HepG2 (cell line): ENCODE measurements at regions not wholly inside any gene's neighbourhood (a gene's known extent, or its start where the extent isn't known, plus 50 kb on each side); places are given as distances from the start of the nearest gene placed in this dataset.

ENCODE experiments used
- ATAC-seq: fragments of 200-7000 bp; cut with Tn5 transposase; 3 replicates; pipeline ENCODE4 v1.9.1; 2020; ENCODE audit warnings: mild to moderate bottlenecking, moderate library complexity
- BruUV-seq: library from RNA; stranded (reverse); fragments of 400-500 nt; replicated peaks from 2 replicates; lab custom pipeline; 2021; lab: Mats Ljungman, UMichigan
- CTCF ChIA-PET: fragments of 300-600 bp; formaldehyde crosslinking; extraction: SDS; loops from one replicate; lab custom pipeline; 2021; ENCODE audit warnings: low total read pairs, inconsistent platforms, low intra/inter-chr PET ratio; lab: Yijun Ruan, JAX
- POLR2A ChIA-PET: fragments of 350-600 bp; sonication (Branson Sonifier 250); formaldehyde crosslinking; loops from one replicate; lab custom pipeline; 2020; ENCODE audit warnings: antibody characterized with exemption, inconsistent platforms; lab: Yijun Ruan, JAX
- DNase-seq: peaks from one replicate; pipeline ENCODE4 v3.0.0-alpha.2; 2015; ENCODE audit warnings: low spot score
- FAIRE-seq: peaks from 3 replicates; lab custom pipeline; 2011; peaks lifted over from hg19 to GRCh38; lab: Jason Lieb, UNC
- H2AFZ ChIP-seq: one replicate; pipeline ENCODE4 v1.6.1; 2011; ENCODE audit warnings: low read length, inconsistent platforms
- H3K27ac ChIP-seq: fragments of 300-600 bp; 3 replicates; pipeline ENCODE4 v1.8.0; 2011; ENCODE audit warnings: mixed run types, mild to moderate bottlenecking, mixed read lengths, low read length, inconsistent platforms; ENCODE audit not compliant: insufficient read depth; ENCODE audit errors: extremely low read length
- H3K27me3 ChIP-seq, 2 experiments: fragments of 200-600 bp in 1 of 2; 2 replicates in 1 of 2; 3 replicates in 1 of 2; pipeline versions ENCODE4 v1.6.0 to v1.8.0; 2011; ENCODE audit warnings: low read length in 2 of 2, mild to moderate bottlenecking in 2 of 2, moderate library complexity in 2 of 2, inconsistent platforms in 1 of 2; ENCODE audit not compliant: insufficient read depth in 2 of 2, control insufficient read depth in 1 of 2
- H3K36me3 ChIP-seq, 2 experiments: fragments of 200-600 bp in 1 of 2; replicated peaks in 1 of 2; 2 replicates in 1 of 2; 3 replicates in 1 of 2; pipeline versions ENCODE4 v1.5.1 to v1.8.0; 2011; ENCODE audit warnings: low read length in 2 of 2, inconsistent platforms in 1 of 2; ENCODE audit not compliant: insufficient read depth in 2 of 2, control insufficient read depth in 1 of 2
- H3K4me1 ChIP-seq: 2 replicates; pipeline ENCODE4 v1.5.1; 2012; ENCODE audit warnings: low read length, inconsistent platforms; ENCODE audit not compliant: insufficient read depth
- H3K4me2 ChIP-seq: 2 replicates; pipeline ENCODE4 v1.6.0; 2011; ENCODE audit warnings: low read depth, low read length, inconsistent platforms
- H3K4me3 ChIP-seq, 3 experiments: fragments of 200-600 bp in 1 of 3; sonication (generic), shearing (Covaris generic) in 1 of 3; replicated peaks in 1 of 3; 2 replicates each; pipeline ENCODE4 v1.5.1; 2011 to 2016; ENCODE audit warnings: low read length in 3 of 3, inconsistent platforms in 2 of 3, low read depth in 2 of 3, mild to moderate bottlenecking in 2 of 3, control low read depth in 1 of 3, mixed read lengths in 1 of 3; ENCODE audit not compliant: insufficient read depth in 1 of 3
- H3K79me2 ChIP-seq: one replicate; pipeline ENCODE4 v1.6.1; 2011; ENCODE audit warnings: low read length, inconsistent platforms; ENCODE audit not compliant: insufficient read depth
- H3K9ac ChIP-seq: 2 replicates; pipeline ENCODE4 v1.6.0; 2011; ENCODE audit warnings: mild to moderate bottlenecking, low read depth, low read length, inconsistent platforms; ENCODE audit not compliant: insufficient read depth
- H3K9me3 ChIP-seq: 2 replicates; pipeline ENCODE4 v1.5.1; 2012; ENCODE audit warnings: mild to moderate bottlenecking, low read length
- H4K20me1 ChIP-seq: 2 replicates; pipeline ENCODE4 v1.6.0; 2011; ENCODE audit warnings: inconsistent platforms, mild to moderate bottlenecking, low read length, moderate library complexity; ENCODE audit not compliant: insufficient read depth
- ARID2 ChIP-seq: sonication (generic); formaldehyde crosslinking; IDR thresholded peaks from 2 replicates; pipeline ENCODE4 v1.8.1; 2022; ENCODE audit warnings: mild to moderate bottlenecking, missing genetic modification reagents, borderline replicate concordance
- CBX2 ChIP-seq, 2 experiments: fragments of 200-600 bp in 1 of 2; sonication (generic); formaldehyde crosslinking in 1 of 2; IDR thresholded peaks; 2 replicates each; pipeline versions ENCODE4 v1.7.0 to v1.8.1; 2018 to 2022; ENCODE audit warnings: low read depth in 2 of 2, low read length in 1 of 2, mild to moderate bottlenecking in 1 of 2, missing genetic modification reagents in 1 of 2
- MXI1 ChIP-seq: IDR thresholded peaks from 3 replicates; pipeline ENCODE4 v1.6.1; 2012; ENCODE audit warnings: low read depth, low read length, inconsistent platforms, borderline replicate concordance
- RFX1 ChIP-seq: fragments of 450-650 bp; IDR thresholded peaks from 2 replicates; pipeline ENCODE4 v1.6.1; 2017
- ZBTB39 ChIP-seq: sonication (generic); formaldehyde crosslinking; IDR thresholded peaks from 2 replicates; pipeline ENCODE4 v1.5.0; 2020; ENCODE audit warnings: missing genetic modification reagents
- ZKSCAN8 ChIP-seq: IDR thresholded peaks from 2 replicates; pipeline ENCODE4 v1.6.1; 2016; ENCODE audit warnings: borderline replicate concordance, missing genetic modification reagents, missing compliant biosample characterization
- ZNF558 ChIP-seq: sonication (generic); formaldehyde crosslinking; IDR thresholded peaks from 2 replicates; pipeline ENCODE4 v1.9.0; 2022; ENCODE audit warnings: mild to moderate bottlenecking, missing genetic modification reagents, borderline replicate concordance
- WGBS: methylation state at CpG from one replicate; pipeline ENCODE4 v1.1.6; 2017; ENCODE audit warnings: low lambda C conversion rate; 5-methylcytosine and 5-hydroxymethylcytosine counted together
- in situ Hi-C: cut with HindIII; loops from 2 replicates; pipeline ENCODE4 v1.10.0; 2017; ENCODE audit warnings: low pct_unique_long_range_greater_than_20kb; ENCODE audit not compliant: extremely low pct_ligation_motif_present
- intact Hi-C: fragments of 100-400 bp; cut with micrococcal nuclease; formaldehyde crosslinking; loops from one replicate; pipeline ENCODE4 v1.10.0; 2022; ENCODE audit not compliant: unreplicated experiment
- TF ChIP-seq, protein P1 (sequence below): sonication (generic); formaldehyde crosslinking; IDR thresholded peaks from 2 replicates; pipeline ENCODE4 v1.5.0; 2020; ENCODE audit warnings: mild to moderate bottlenecking, missing genetic modification reagents, moderate library complexity
- TF ChIP-seq, protein P2 (sequence below), 2 experiments: fragments of 450-650 bp in 1 of 2; sonication (generic) in 1 of 2; formaldehyde crosslinking in 1 of 2; IDR thresholded peaks; 2 replicates each; pipeline versions ENCODE4 v1.6.1 to v1.8.0; 2016 to 2022; ENCODE audit warnings: antibody characterized with exemption in 1 of 2, mild to moderate bottlenecking in 1 of 2, missing genetic modification reagents in 1 of 2

- TF ChIP-seq CBX2 (IDR thresholded peaks at IDR 0.05; ENCODE audit: low read depth, low read length) (no peak), CBX2 (CRISPR knock-in tag; IDR thresholded peaks at IDR 0.05; ENCODE audit: low read depth) (no peak), RFX1 (no peak), ZBTB39 (CRISPR knock-in tag) (no peak), ZNF558 (CRISPR knock-in tag) (no peak)
Measured at GRCh38 chr20:59459586-59459985, 144.8 kb upstream of the PHACTR3 start (continued).

DNA sequence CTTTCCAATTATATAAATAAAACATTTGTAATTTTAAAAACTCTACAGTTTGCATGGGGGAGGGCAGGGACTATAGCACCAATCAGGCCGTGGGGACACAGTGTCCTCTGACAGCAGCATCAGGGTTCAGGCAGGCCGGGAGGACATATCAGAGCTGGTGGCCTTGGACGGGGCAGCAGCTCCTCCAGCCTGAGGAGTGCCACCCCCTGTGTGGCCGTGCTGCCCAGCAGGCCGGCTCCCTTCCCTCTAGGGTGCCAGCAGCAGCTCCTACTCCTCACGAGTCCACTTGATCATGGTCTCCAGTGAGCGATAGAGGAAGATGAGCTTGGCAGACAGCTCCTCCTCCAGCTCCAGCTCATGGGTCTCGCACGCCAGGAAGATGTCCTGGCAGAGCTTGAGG is 144.0 kb upstream of the PHACTR3 start:
- no peaks in the 10 kb centered on the region for H3K79me2 ChIP-seq
- H3K27ac ChIP-seq = no peak overlapping the region
- no peaks in the 10 kb centered on the region for H3K9me3 ChIP-seq
- in situ Hi-C loops (no loop called here), intact Hi-C loops (no loop called here)
- H4K20me1 ChIP-seq = no peaks in the 10 kb centered on the region
- H3K4me2 ChIP-seq = no peak overlapping the region
- no TSS peak for BruUV-seq
- ATAC-seq = no peak
- ChIA-PET CTCF (no interaction called here), POLR2A (no interaction called here)
- H3K9ac ChIP-seq = no peak overlapping the region
- no peak for FAIRE-seq
- no peak for DNase-seq
- no peaks in the 10 kb centered on the region for H3K36me3 ChIP-seq
- 4% methylated on average over 7 of the region's 9 CpGs for WGBS
- H3K27me3 ChIP-seq = peaks cover 2 to 45% of the 10 kb centered on the region in 2 experiments; a peak in 4 of 5 replicates
- no peak overlapping the region for H3K4me3 ChIP-seq
- no peaks in the 10 kb centered on the region for H3K4me1 ChIP-seq
- H2AFZ ChIP-seq = no peak overlapping the region
- TF ChIP-seq, protein P1, sequence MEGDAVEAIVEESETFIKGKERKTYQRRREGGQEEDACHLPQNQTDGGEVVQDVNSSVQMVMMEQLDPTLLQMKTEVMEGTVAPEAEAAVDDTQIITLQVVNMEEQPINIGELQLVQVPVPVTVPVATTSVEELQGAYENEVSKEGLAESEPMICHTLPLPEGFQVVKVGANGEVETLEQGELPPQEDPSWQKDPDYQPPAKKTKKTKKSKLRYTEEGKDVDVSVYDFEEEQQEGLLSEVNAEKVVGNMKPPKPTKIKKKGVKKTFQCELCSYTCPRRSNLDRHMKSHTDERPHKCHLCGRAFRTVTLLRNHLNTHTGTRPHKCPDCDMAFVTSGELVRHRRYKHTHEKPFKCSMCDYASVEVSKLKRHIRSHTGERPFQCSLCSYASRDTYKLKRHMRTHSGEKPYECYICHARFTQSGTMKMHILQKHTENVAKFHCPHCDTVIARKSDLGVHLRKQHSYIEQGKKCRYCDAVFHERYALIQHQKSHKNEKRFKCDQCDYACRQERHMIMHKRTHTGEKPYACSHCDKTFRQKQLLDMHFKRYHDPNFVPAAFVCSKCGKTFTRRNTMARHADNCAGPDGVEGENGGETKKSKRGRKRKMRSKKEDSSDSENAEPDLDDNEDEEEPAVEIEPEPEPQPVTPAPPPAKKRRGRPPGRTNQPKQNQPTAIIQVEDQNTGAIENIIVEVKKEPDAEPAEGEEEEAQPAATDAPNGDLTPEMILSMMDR (CRISPR knock-in tag) = no peak
- TF ChIP-seq MXI1 = no peak
- TF ChIP-seq, protein P2, sequence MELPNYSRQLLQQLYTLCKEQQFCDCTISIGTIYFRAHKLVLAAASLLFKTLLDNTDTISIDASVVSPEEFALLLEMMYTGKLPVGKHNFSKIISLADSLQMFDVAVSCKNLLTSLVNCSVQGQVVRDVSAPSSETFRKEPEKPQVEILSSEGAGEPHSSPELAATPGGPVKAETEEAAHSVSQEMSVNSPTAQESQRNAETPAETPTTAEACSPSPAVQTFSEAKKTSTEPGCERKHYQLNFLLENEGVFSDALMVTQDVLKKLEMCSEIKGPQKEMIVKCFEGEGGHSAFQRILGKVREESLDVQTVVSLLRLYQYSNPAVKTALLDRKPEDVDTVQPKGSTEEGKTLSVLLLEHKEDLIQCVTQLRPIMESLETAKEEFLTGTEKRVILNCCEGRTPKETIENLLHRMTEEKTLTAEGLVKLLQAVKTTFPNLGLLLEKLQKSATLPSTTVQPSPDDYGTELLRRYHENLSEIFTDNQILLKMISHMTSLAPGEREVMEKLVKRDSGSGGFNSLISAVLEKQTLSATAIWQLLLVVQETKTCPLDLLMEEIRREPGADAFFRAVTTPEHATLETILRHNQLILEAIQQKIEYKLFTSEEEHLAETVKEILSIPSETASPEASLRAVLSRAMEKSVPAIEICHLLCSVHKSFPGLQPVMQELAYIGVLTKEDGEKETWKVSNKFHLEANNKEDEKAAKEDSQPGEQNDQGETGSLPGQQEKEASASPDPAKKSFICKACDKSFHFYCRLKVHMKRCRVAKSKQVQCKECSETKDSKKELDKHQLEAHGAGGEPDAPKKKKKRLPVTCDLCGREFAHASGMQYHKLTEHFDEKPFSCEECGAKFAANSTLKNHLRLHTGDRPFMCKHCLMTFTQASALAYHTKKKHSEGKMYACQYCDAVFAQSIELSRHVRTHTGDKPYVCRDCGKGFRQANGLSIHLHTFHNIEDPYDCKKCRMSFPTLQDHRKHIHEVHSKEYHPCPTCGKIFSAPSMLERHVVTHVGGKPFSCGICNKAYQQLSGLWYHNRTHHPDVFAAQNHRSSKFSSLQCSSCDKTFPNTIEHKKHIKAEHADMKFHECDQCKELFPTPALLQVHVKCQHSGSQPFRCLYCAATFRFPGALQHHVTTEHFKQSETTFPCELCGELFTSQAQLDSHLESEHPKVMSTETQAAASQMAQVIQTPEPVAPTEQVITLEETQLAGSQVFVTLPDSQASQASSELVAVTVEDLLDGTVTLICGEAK (IDR thresholded peaks at IDR 0.05) = no peak
- TF ChIP-seq, protein P2 (CRISPR knock-in tag; IDR thresholded peaks at IDR 0.05) = no peak
- TF ChIP-seq ARID2 = no peak
- no peak for TF ChIP-seq ZKSCAN8 (CRISPR knock-in tag)
